ENCODE measurements at regions not wholly inside any gene's neighbourhood (a gene's known extent, or its start where the extent isn't known, plus 50 kb on each side); places are given as distances from the start of the nearest gene placed in this dataset.

DNA sequence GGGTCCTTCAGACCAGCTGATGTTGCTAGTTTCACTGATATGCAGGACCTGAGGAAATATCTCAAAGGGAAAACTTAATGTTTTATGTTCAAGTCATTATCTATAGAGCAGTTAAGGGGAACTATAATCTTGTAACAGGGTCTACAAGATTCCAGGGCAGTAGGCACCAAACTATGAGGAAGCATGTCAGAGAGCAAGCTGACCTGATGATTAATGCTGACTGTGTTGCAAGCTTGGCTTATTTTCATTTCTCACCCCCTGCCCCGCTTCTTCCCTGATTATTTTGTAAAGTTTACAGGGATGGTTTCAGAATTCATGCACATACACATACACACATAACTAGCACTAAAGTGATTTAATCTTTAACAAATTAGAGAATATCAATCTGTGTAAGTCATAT is 84.3 kb upstream of the CACNA2D1 start:
- TF ChIP-seq, protein P1, sequence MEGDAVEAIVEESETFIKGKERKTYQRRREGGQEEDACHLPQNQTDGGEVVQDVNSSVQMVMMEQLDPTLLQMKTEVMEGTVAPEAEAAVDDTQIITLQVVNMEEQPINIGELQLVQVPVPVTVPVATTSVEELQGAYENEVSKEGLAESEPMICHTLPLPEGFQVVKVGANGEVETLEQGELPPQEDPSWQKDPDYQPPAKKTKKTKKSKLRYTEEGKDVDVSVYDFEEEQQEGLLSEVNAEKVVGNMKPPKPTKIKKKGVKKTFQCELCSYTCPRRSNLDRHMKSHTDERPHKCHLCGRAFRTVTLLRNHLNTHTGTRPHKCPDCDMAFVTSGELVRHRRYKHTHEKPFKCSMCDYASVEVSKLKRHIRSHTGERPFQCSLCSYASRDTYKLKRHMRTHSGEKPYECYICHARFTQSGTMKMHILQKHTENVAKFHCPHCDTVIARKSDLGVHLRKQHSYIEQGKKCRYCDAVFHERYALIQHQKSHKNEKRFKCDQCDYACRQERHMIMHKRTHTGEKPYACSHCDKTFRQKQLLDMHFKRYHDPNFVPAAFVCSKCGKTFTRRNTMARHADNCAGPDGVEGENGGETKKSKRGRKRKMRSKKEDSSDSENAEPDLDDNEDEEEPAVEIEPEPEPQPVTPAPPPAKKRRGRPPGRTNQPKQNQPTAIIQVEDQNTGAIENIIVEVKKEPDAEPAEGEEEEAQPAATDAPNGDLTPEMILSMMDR (conservative IDR thresholded peaks at IDR 0.05; ENCODE audit: low read depth, low read length): no peak
- TF ChIP-seq EZH2 (IDR thresholded peaks at IDR 0.05; ENCODE audit: low read length, unreplicated experiment): no peak

Measured in PC-3 (cell line).